HG03066 (cell line): ENCODE measurements at regions not wholly inside any gene's neighbourhood (a gene's known extent, or its start where the extent isn't known, plus 50 kb on each side); places are given as distances from the start of the nearest gene placed in this dataset.
"Not testable (repeated sequence)": the region's sequence is repeated elsewhere in the genome, so short reads cannot be mapped to it uniquely, and the experiment has no call there.

Experiments used
- ATAC-seq: cut with Tn5 transposase; IDR thresholded peaks from one replicate; pipeline ENCODE4 v1.9.1; 2021; ENCODE audit warnings: low read depth; ENCODE audit not compliant: unreplicated experiment

DNA sequence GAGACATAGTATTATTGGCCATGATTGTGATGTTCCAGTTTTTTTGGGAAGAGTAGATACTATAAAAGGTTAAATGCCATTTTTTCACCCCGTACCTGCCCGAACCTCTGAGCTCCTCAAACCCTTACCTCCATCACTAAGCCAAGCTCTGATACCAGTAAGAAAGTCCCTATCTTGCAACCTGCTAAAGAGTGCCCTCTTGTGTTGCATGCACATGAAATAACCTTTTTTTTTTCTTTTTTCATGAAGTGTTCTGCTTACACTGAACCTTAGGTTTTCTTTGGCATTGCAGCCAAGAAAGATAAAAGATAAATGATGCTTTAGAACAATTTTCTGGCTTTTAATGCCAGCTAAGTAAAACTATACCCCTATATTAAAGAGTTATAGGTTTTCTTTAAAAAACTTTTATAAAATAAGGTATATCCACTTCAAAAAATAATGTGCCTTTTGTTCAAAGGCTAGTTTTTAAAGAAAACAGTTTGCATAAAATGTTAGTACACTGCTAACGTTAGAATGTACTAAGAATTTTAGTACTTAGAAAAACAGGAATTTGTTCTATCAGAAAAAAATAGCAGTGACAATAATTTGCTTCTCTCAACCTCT lies 295.3 kb upstream of the PMFBP1 start:
- ATAC-seq, result no peak

DNA sequence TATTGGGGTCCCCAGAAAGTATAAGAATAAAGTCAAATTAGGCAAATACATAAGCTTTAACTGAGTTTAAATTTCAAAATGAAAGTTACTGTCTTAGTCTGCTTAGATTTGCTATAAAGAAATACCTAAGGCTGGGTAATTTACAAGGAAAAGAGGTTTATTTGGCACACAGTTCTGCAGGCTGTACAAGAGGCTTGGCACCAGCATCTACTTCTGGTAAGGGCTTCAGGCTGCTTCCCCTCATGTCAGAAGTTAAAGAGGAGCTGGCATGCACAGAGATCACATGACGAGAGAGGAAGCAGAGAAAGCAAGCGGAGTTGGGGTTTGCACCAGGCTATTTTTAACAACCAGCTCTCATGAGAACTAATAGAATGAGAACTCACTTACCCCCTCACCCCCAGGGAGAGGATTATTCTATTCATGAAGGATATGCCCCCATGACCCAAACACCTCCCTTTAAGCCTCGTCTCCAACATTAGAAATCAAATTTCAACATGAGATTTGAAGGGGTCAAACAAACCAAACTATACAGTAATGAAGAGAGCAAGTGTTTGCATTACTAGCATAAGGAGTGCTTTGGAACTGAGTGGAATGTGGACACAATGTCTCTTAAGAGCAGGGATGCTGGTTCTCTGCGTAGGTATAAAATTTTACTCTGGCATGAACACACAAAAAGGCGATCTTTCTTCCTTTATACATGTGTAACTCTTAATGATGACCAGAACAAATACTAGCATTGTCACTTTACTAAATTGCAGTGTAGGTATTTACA lies 292.8 kb upstream of the PMFBP1 start:
- no peak for ATAC-seq

- no peak for ATAC-seq
Measured at GRCh38 chr16:72464052-72464451, 292.1 kb upstream of the PMFBP1 start.

DNA sequence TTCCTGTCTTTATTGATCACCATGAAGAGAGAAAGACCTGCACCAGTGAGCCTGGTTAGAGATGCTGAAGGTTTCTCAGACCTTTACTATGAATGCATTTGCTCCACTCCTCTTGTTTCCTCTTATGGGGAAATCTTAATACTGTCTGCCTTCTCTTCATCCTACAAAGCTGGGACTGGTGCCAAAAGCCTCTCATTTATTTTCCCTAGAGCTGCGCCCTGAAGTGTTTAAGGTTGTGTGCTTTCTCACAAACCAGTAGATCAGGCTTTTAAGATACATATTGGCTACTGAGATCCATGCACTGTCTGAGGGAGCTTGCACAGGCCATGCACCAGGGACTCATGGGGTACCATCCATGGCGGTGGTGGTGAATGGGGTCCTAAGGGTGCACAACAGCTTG lies 286.1 kb upstream of the PMFBP1 start:
- ATAC-seq, result no peak

DNA sequence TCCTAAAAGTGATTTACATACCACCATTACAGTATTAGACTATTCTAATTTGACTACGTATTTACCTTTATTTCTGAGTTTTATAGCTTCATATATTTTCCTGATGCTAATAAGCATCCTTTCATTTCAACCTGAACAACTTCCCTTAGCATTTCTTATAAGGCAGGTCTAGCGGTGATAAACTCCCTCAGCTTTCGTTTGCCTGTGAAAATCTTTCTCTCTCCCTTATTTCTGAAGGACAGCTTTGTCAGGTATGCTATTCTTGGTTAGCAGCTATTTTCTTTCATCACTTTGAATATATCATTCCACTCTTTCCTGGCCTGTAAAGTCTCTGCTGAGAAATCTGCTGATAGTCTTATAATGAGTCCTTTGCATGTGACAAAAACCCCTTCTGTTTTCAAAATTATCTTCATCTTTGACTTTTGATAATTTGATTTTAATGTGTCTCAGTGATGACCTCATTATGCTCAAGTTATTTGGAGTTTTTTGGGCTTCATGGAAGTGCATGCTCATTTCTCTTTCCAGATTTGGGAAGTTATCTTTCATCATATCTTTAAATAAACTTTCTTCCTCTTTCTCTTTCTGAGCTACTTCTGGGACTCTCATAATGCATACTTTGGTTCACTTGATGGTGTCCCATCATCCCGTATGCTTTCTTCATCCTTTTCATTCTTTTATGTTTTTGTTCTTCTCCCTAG lies 285.4 kb upstream of the PMFBP1 start:
- no peak for ATAC-seq

GRCh38 chr16:72455743-72456659 lies 284.0 kb upstream of the PMFBP1 start:
- ATAC-seq, result no peak

- not testable (repeated sequence) for ATAC-seq
Measured at GRCh38 chr16:72453856-72454255, 281.9 kb upstream of the PMFBP1 start.

- no peak for ATAC-seq
Measured at GRCh38 chr16:72444696-72445095, 272.7 kb upstream of the PMFBP1 start.

DNA sequence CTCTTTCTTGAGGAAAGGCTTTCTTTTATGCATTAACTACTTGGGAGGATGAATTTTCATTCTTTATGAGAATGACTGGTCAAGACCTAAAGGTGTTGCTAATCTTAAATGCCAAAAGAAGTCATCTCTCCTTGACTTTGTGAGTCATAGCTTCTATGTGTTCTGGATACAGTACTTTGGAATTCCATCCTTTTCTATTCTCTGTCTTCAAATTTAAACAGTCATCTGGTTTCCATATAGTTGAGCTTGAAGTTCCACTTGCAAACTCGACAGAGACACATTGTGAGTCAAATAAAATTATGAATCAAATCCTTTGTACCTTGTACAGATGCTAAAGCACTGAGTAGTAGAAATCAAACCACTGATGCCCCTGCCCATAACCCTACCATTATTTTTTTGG lies 271.9 kb upstream of the PMFBP1 start:
- ATAC-seq, result no peak

DNA sequence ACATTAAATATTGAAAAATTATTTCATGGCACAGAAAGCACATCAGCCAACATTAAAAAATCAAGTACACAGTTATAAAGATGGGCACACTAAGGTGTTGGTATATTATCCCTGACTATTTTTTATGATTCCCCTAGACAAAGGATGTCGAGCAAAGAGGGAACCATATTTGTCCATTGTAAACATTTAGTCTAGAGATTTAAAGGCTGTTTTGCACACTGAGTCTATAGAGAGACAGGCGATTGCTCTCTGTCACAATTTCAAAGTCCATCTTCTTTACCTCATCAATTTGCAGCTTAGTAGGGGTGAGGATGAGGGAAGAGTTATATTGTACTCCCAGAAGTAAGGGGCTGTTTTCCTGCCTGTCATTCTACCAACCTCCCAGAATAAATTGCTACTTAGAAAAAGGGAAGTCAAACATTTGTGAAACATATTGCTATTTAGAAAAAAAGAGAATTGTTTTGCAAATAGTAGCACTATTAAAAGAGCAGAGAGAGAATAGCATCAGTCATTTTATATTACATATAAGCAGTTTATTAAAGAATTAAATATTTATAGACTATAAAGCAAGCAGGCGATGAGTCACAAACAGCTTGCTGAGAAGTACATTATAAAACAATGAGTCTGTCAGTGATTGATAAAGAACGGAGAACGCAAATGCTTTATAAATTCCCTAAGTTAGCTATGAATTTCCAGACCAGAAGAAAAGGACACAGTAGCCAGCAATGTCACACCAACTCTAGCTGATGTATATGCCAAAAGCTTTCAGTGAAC lies 270.6 kb upstream of the PMFBP1 start:
- no peak for ATAC-seq

DNA sequence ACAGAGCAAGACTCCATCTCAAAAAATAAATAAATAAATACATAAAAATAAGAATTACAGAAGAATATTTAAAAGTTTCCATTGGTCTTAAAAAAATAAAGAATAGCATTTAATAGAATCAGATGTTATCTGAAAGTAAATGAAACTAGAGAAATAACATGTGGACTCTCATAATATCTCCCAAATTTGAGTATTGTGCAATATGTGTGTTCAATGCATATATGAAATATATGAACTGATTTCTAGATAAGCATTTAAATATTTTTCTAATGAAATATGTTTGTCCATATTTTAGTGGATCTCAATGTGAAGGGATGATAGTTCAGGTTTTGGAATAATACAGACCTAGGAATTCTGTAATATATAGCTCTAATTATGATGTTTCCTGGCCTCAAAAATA lies 265.9 kb upstream of the PMFBP1 start:
- ATAC-seq, result no peak

DNA sequence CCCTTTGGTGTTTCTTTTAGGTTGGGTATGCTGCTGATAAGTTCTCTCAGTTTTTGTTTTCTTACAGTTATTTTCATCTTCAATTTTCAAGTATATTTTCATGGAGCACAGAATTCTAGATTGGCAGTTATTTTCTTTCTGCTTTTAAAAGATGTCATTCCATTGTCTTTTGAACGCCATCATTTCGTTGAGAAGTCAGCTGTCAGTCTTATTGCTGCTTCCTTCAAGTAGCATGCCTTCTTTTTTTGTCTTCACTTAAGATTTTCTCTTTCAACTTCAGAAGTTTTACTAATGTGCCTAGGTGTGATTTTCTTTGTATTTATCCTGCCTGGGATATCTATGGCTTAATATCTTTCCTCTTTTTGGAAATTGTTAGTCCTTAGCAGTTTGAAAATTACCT lies 262.2 kb upstream of the PMFBP1 start:
- ATAC-seq, result no peak

- no peak for ATAC-seq
Measured at GRCh38 chr16:72430121-72430520, 258.2 kb upstream of the PMFBP1 start.

DNA sequence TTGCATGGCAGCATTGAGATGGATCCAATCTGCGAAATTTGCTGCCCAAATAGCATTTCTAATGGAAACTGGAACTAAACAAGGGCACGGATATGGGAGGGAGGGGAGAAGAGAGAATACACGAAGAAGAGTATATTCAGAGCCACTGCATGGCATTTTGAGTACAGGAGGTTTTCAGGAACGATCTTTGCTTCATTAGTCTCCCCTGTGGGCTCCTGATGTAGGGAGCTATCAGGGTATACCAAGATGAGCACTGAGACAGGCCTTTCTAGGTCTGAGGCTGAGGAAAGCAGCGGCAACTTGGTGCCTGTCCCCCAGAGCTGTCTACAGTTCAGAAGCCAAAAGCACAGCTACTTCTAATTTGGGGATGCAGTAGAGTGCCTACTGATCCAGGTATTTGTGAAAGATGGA lies 257.7 kb upstream of the PMFBP1 start:
- no peak for ATAC-seq

DNA sequence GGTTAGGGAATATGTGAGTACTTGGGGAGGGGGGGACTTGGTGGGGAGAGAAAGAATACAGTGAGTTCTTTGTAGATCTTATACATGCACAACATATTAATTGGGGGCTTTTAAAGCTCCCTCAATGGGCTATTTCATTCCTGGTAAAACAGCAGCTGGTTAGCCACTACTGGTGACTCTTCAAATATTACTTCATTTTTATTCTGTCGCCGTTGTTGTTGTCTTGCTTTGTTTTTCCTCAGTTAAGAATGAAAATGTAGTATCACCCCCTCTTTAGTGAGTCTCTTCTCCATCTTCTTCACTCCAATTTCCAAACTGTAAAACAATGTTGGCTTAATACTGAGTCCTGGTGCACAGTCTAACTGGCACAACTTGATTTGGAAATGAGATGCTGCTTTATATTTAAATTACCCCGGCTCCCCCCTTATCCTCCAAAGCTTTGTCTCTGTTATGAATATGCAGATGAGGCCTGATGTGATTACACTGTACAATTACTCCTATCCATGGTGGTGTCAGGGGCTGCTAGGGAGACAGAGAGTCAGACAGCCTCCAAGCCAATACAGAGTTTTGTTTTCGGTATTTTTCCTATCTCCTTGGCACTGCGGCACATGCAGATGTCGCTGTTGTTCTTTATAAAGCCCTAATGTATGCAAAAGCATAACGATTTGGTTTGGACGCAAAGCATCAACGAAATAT lies 256.9 kb upstream of the PMFBP1 start:
- no peak for ATAC-seq

GRCh38 chr16:72427783-72428331 lies 255.9 kb upstream of the PMFBP1 start:
- ATAC-seq, result no peak

- no peak for ATAC-seq
Measured at GRCh38 chr16:72427051-72427782, 255.3 kb upstream of the PMFBP1 start.

- no peak for ATAC-seq
Measured at GRCh38 chr16:72426386-72426785, 254.4 kb upstream of the PMFBP1 start.
